Hepatocyte (in vitro differentiated cells): ENCODE measurements at regions not wholly inside any gene's neighbourhood (a gene's known extent, or its start where the extent isn't known, plus 50 kb on each side); places are given as distances from the start of the nearest gene placed in this dataset.

Experiments
- DNase-seq: peaks from one replicate; pipeline ENCODE4 v3.0.0-alpha.2; 2016; ENCODE audit warnings: low spot score
- H2AFZ ChIP-seq: fragments of 200-600 bp; sonication (generic); 2 replicates; pipeline ENCODE4 v1.6.0; 2016; ENCODE audit warnings: antibody characterized with exemption, mild to moderate bottlenecking
- H3K27ac ChIP-seq: fragments of 200-600 bp; sonication (generic); 2 replicates; pipeline ENCODE4 v1.5.1; 2016; ENCODE audit warnings: mild to moderate bottlenecking
- H3K27me3 ChIP-seq: fragments of 200-600 bp; sonication (generic); 2 replicates; pipeline ENCODE4 v1.6.1; 2016
- H3K36me3 ChIP-seq: fragments of 200-600 bp; sonication (generic); replicated peaks from 2 replicates; pipeline ENCODE4 v1.5.1; 2016; ENCODE audit warnings: low read depth; ENCODE audit not compliant: insufficient read depth
- H3K4me1 ChIP-seq: fragments of 200-600 bp; sonication (generic); 2 replicates; pipeline ENCODE4 v1.5.1; 2016; ENCODE audit warnings: mild to moderate bottlenecking, moderate library complexity; ENCODE audit not compliant: insufficient read depth
- H3K4me2 ChIP-seq: fragments of 200-600 bp; sonication (generic); 2 replicates; pipeline ENCODE4 v1.6.0; 2016
- H3K4me3 ChIP-seq: fragments of 200-600 bp; sonication (generic); 2 replicates; pipeline ENCODE4 v1.5.1; 2016; ENCODE audit warnings: mild to moderate bottlenecking
- H3K79me2 ChIP-seq: fragments of 200-600 bp; sonication (generic); 2 replicates; pipeline ENCODE4 v1.6.0; 2017; ENCODE audit warnings: mild to moderate bottlenecking
- H3K9me2 ChIP-seq: fragments of 200-600 bp; sonication (generic); replicated peaks from 2 replicates; pipeline ENCODE4 v1.6.0; 2017; ENCODE audit warnings: mild to moderate bottlenecking; ENCODE audit not compliant: insufficient read depth
- H3K9me3 ChIP-seq: fragments of 200-600 bp; sonication (generic); 2 replicates; pipeline ENCODE4 v1.5.1; 2016; ENCODE audit warnings: low read depth, mild to moderate bottlenecking
- H4K20me1 ChIP-seq: fragments of 200-600 bp; sonication (generic); 2 replicates; pipeline ENCODE4 v1.6.0; 2016; ENCODE audit warnings: mild to moderate bottlenecking; ENCODE audit not compliant: insufficient read depth, poor library complexity, severe bottlenecking
- CTCF ChIP-seq: fragments of 200-600 bp; sonication (generic); IDR thresholded peaks from 2 replicates; pipeline ENCODE4 v1.5.1; 2016; ENCODE audit warnings: antibody characterized with exemption, mild to moderate bottlenecking; ENCODE audit not compliant: poor library complexity
- EZH2 ChIP-seq: fragments of 200-600 bp; sonication (generic); IDR thresholded peaks from 2 replicates; pipeline ENCODE4 v1.6.1; 2016; ENCODE audit warnings: antibody characterized with exemption, mild to moderate bottlenecking, borderline replicate concordance
- EZH2phosphoT487 ChIP-seq: fragments of 200-600 bp; sonication (generic); IDR thresholded peaks from one replicate; pipeline ENCODE4 v1.6.1; 2018; ENCODE audit warnings: antibody characterized with exemption, mild to moderate bottlenecking, low read depth, moderate library complexity; ENCODE audit not compliant: unreplicated experiment, severe bottlenecking
- WGBS: methylation state at CpG from one replicate; pipeline ENCODE4 v1.1.6; 2016; ENCODE audit warnings: low lambda C conversion rate; ENCODE audit errors: missing lambda C conversion rate; 5-methylcytosine and 5-hydroxymethylcytosine counted together

- no peaks in the 10 kb centered on the region for H4K20me1 ChIP-seq
- no peak for TF ChIP-seq EZH2
- TF ChIP-seq EZH2phosphoT487, result no peak
- no peak for TF ChIP-seq CTCF
- peaks cover 3% of the 10 kb centered on the region for H3K27me3 ChIP-seq
- H3K9me2 ChIP-seq, result no peaks in the 10 kb centered on the region
- H3K4me3 ChIP-seq, result no peak overlapping the region
- H3K36me3 ChIP-seq, result no peaks in the 10 kb centered on the region
- no peak overlapping the region for H3K27ac ChIP-seq
- no peak overlapping the region for H2AFZ ChIP-seq
- no peaks in the 10 kb centered on the region for H3K4me1 ChIP-seq
- no peaks in the 10 kb centered on the region for H3K79me2 ChIP-seq
- H3K9me3 ChIP-seq, result no peaks in the 10 kb centered on the region
- DNase-seq, result no peak
- 70% methylated on average over 3 of the region's 3 CpGs for WGBS
- H3K4me2 ChIP-seq, result no peak overlapping the region
These were observed 146.1 kb downstream of the CCDC71L start for GRCh38 chr7:106514881-106515280.

- no peak for TF ChIP-seq EZH2phosphoT487
- no peak for TF ChIP-seq CTCF
- TF ChIP-seq EZH2, result no peak
- no peaks in the 10 kb centered on the region for H3K9me3 ChIP-seq
- no peak overlapping the region for H3K27ac ChIP-seq
- no peak overlapping the region for H3K4me3 ChIP-seq
- H3K27me3 ChIP-seq, result no peaks in the 10 kb centered on the region
- no peaks in the 10 kb centered on the region for H3K79me2 ChIP-seq
- no peak overlapping the region for H3K4me2 ChIP-seq
- H3K9me2 ChIP-seq, result no peaks in the 10 kb centered on the region
- 96% methylated on average over 2 of the region's 2 CpGs for WGBS
- no peak overlapping the region for H2AFZ ChIP-seq
- DNase-seq, result no peak
- H4K20me1 ChIP-seq, result no peaks in the 10 kb centered on the region
- no peaks in the 10 kb centered on the region for H3K36me3 ChIP-seq
- no peaks in the 10 kb centered on the region for H3K4me1 ChIP-seq
These were observed 148.7 kb downstream of the CCDC71L start for GRCh38 chr7:106512217-106512616.

DNA sequence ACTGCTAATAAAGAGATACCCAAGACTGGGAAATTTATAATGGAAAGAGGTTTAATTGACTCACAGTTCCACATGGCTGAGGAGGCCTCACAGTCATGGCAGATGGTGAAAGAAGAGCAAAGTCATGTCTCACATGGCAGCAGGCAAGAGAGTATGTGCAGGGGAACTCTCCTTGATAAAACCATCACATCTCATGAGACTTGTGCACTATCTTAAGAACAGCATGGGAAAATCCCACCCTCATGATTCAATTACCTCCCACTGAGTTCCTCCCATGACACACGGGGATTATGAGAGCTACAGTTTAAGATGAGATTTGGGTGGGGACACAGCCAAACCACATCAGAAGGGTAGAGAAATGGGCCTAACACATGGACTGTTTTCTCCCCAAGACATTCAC, 156.3 kb downstream of the CCDC71L start:
- no peak for DNase-seq
- no peak overlapping the region for H3K27ac ChIP-seq
- no peaks in the 10 kb centered on the region for H3K4me1 ChIP-seq
- no peaks in the 10 kb centered on the region for H4K20me1 ChIP-seq
- no peaks in the 10 kb centered on the region for H3K9me2 ChIP-seq
- H3K79me2 ChIP-seq, result no peaks in the 10 kb centered on the region
- TF ChIP-seq EZH2 (no peak), CTCF (no peak), EZH2phosphoT487 (no peak)
- WGBS, result 77% methylated on average over 1 of the region's 1 CpG
- no peak overlapping the region for H3K4me2 ChIP-seq
- H3K9me3 ChIP-seq, result no peaks in the 10 kb centered on the region
- no peak overlapping the region for H2AFZ ChIP-seq
- H3K36me3 ChIP-seq, result no peaks in the 10 kb centered on the region
- H3K27me3 ChIP-seq, result no peaks in the 10 kb centered on the region
- no peak overlapping the region for H3K4me3 ChIP-seq

- Histone ChIP-seq H3K4me2 (no peak overlapping the region), H2AFZ (no peak overlapping the region), H3K9me2 (no peaks in the 10 kb centered on the region), H3K9me3 (no peaks in the 10 kb centered on the region), H3K4me1 (no peaks in the 10 kb centered on the region), H3K27me3 (no peaks in the 10 kb centered on the region), H3K36me3 (no peaks in the 10 kb centered on the region), H4K20me1 (no peaks in the 10 kb centered on the region), H3K27ac (no peak overlapping the region), H3K4me3 (no peak overlapping the region), H3K79me2 (no peaks in the 10 kb centered on the region)
- no peak for DNase-seq
- 86% methylated on average over 3 of the region's 3 CpGs for whole genome bisulfite sequencing
- TF ChIP-seq EZH2phosphoT487, result no peak
- TF ChIP-seq CTCF, result no peak
- TF ChIP-seq EZH2, result no peak
These were observed 156.8 kb downstream of the CCDC71L start for GRCh38 chr7:106504207-106504606.
